ENCODE measurements at regions not wholly inside any gene's neighbourhood (a gene's known extent, or its start where the extent isn't known, plus 50 kb on each side); places are given as distances from the start of the nearest gene placed in this dataset.
A peak's percentile ranks its signal among the peaks of the same experiment; 100 is the strongest.

DNA sequence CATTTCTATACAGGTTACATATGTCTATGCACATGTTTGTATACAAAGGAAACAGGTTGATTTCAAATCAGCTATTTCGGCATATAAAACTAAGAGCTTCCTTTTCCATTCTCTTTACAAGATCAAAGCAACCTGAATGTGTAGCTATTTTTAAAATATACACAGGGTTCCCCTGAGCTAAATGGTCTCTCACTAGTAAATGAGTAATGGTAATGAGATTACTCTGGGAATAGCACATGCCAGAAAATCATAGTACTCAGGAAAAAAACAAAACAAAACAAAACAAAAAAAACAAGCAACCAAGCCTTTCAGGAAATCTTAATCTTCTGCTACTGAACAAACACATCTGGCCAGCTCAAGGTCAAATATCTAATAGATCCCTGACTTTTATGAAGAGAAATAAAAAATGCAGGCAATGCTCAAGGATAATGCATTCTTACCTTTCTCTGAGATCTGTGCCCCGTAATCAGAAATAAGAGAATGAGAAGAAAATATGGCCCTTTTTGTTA, 156.6 kb upstream of the POU2AF2 start (continued):
- TF ChIP-seq, protein P1, sequence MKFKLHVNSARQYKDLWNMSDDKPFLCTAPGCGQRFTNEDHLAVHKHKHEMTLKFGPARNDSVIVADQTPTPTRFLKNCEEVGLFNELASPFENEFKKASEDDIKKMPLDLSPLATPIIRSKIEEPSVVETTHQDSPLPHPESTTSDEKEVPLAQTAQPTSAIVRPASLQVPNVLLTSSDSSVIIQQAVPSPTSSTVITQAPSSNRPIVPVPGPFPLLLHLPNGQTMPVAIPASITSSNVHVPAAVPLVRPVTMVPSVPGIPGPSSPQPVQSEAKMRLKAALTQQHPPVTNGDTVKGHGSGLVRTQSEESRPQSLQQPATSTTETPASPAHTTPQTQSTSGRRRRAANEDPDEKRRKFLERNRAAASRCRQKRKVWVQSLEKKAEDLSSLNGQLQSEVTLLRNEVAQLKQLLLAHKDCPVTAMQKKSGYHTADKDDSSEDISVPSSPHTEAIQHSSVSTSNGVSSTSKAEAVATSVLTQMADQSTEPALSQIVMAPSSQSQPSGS (IDR thresholded peaks at IDR 0.05; ENCODE audit: low read length): no peak
- no peak for TF ChIP-seq TCF12 (IDR thresholded peaks at IDR 0.05; ENCODE audit: low read depth, low read length)
- no peak for TF ChIP-seq CBX5 (IDR thresholded peaks at IDR 0.05; ENCODE audit: low read depth)
- no peak for TF ChIP-seq BCL11A (IDR thresholded peaks at IDR 0.05; ENCODE audit: low read depth, low read length)
- no peak for TF ChIP-seq HDAC2 (IDR thresholded peaks at IDR 0.05)
- no peak for TF ChIP-seq USF1 (IDR thresholded peaks at IDR 0.05; ENCODE audit: borderline replicate concordance, extremely low read length, insufficient read depth, low read depth, low read length)

- 0 out of 3 replicates have a peak, but pooled peaks have one; percentile 18 for ATAC-seq
- no peak for FAIRE-seq
- DNase-seq (ENCODE audit: low read depth, low spot score): no peak
- in situ Hi-C loops (cut with MboI): no loop called here
- H2AFZ ChIP-seq (ENCODE audit: control insufficient read depth, low read depth, low read length): no peak overlapping the region
- no peaks in the 10 kb centered on the region for H4K20me1 ChIP-seq (ENCODE audit: control insufficient read depth, insufficient read depth)
- H3K9ac ChIP-seq (ENCODE audit: control insufficient read depth, insufficient read depth, low read length): no peak overlapping the region
- no TSS peak for BruUV-seq (replicated peaks)
- ChIA-PET RAD21 (ENCODE audit: unreplicated experiment) (no interaction called here), POLR2A (no interaction called here), SMC1A (ENCODE audit: uncharacterized antibody, unreplicated experiment) (no interaction called here), CTCF (no interaction called here)
- H3K4me2 ChIP-seq (ENCODE audit: control insufficient read depth, insufficient read depth): no peak overlapping the region; the same call in 1 of the 2 replicates
- intact Hi-C loops (cut with micrococcal nuclease; ENCODE audit: unreplicated experiment): no loop called here
- H3K4me3 ChIP-seq: no peak overlapping the region
- no peak overlapping the region for H3K27ac ChIP-seq (ENCODE audit: control insufficient read depth, insufficient read depth)
- H3K79me2 ChIP-seq (ENCODE audit: control insufficient read depth, insufficient read depth, low read length): no peaks in the 10 kb centered on the region
- H3K27me3 ChIP-seq (replicated peaks in 1 of 2; ENCODE audit: control insufficient read depth in 2 of 2, insufficient read depth in 2 of 2, low read length in 1 of 2): 0 out of 4 replicates have a peak, but pooled peaks cover 0 to 4% of the 10 kb centered on the region in 2 experiments
- H3K9me3 ChIP-seq (replicated peaks; ENCODE audit: control insufficient read depth, insufficient read depth, low read length): no peaks in the 10 kb centered on the region
- no peaks in the 10 kb centered on the region for H3K36me3 ChIP-seq (ENCODE audit: control insufficient read depth in 2 of 2, insufficient read depth in 2 of 2, low read length in 1 of 2)
- 13% methylated on average over 5 of the region's 5 CpGs for WGBS (ENCODE audit: insufficient coverage, insufficient replicate concordance, low lambda C conversion rate, missing lambda C conversion rate)
- no peaks in the 10 kb centered on the region for H3K4me1 ChIP-seq (ENCODE audit: control insufficient read depth, insufficient read depth, low read length)
- TF ChIP-seq JUNB (IDR thresholded peaks at IDR 0.05) (no peak), POLR2AphosphoS2 (IDR thresholded peaks at IDR 0.05; ENCODE audit: low read depth, low read length) (no peak), BMI1 (IDR thresholded peaks at IDR 0.05; ENCODE audit: borderline replicate concordance) (no peak), TCF7 (IDR thresholded peaks at IDR 0.05; ENCODE audit: borderline replicate concordance) (no peak), ZNF24 (IDR thresholded peaks at IDR 0.05) (no peak), EED (IDR thresholded peaks at IDR 0.05; ENCODE audit: low read depth) (no peak), IRF5 (IDR thresholded peaks at IDR 0.05; ENCODE audit: borderline replicate concordance) (no peak), NFYA (IDR thresholded peaks at IDR 0.05; ENCODE audit: borderline replicate concordance, low read depth, low read length) (no peak)
- TF ChIP-seq, protein P2, sequence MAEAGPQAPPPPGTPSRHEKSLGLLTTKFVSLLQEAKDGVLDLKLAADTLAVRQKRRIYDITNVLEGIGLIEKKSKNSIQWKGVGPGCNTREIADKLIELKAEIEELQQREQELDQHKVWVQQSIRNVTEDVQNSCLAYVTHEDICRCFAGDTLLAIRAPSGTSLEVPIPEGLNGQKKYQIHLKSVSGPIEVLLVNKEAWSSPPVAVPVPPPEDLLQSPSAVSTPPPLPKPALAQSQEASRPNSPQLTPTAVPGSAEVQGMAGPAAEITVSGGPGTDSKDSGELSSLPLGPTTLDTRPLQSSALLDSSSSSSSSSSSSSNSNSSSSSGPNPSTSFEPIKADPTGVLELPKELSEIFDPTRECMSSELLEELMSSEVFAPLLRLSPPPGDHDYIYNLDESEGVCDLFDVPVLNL (IDR thresholded peaks at IDR 0.05; ENCODE audit: low read depth, low read length): no peak
- TF ChIP-seq, protein P3, sequence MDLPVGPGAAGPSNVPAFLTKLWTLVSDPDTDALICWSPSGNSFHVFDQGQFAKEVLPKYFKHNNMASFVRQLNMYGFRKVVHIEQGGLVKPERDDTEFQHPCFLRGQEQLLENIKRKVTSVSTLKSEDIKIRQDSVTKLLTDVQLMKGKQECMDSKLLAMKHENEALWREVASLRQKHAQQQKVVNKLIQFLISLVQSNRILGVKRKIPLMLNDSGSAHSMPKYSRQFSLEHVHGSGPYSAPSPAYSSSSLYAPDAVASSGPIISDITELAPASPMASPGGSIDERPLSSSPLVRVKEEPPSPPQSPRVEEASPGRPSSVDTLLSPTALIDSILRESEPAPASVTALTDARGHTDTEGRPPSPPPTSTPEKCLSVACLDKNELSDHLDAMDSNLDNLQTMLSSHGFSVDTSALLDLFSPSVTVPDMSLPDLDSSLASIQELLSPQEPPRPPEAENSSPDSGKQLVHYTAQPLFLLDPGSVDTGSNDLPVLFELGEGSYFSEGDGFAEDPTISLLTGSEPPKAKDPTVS (IDR thresholded peaks at IDR 0.05; ENCODE audit: low read depth, low read length): no peak
- TF ChIP-seq, protein P4, sequence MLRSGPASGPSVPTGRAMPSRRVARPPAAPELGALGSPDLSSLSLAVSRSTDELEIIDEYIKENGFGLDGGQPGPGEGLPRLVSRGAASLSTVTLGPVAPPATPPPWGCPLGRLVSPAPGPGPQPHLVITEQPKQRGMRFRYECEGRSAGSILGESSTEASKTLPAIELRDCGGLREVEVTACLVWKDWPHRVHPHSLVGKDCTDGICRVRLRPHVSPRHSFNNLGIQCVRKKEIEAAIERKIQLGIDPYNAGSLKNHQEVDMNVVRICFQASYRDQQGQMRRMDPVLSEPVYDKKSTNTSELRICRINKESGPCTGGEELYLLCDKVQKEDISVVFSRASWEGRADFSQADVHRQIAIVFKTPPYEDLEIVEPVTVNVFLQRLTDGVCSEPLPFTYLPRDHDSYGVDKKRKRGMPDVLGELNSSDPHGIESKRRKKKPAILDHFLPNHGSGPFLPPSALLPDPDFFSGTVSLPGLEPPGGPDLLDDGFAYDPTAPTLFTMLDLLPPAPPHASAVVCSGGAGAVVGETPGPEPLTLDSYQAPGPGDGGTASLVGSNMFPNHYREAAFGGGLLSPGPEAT (IDR thresholded peaks at IDR 0.05; ENCODE audit: low read depth): no peak
These were observed 159.5 kb upstream of the POU2AF2 start for GRCh38 chr11:111086058-111086457.

Data from GM12878 (cell line).